HepG2 (cell line): ENCODE measurements at regions not wholly inside any gene's neighbourhood (a gene's known extent, or its start where the extent isn't known, plus 50 kb on each side); places are given as distances from the start of the nearest gene placed in this dataset.

Source experiments
- ATAC-seq: fragments of 200-7000 bp; cut with Tn5 transposase; 3 replicates; pipeline ENCODE4 v1.9.1; 2020; ENCODE audit warnings: mild to moderate bottlenecking, moderate library complexity
- BruUV-seq: library from RNA; stranded (reverse); fragments of 400-500 nt; replicated peaks from 2 replicates; lab custom pipeline; 2021; lab: Mats Ljungman, UMichigan
- CTCF ChIA-PET: fragments of 300-600 bp; formaldehyde crosslinking; extraction: SDS; loops from one replicate; lab custom pipeline; 2021; ENCODE audit warnings: low total read pairs, inconsistent platforms, low intra/inter-chr PET ratio; lab: Yijun Ruan, JAX
- POLR2A ChIA-PET: fragments of 350-600 bp; sonication (Branson Sonifier 250); formaldehyde crosslinking; loops from one replicate; lab custom pipeline; 2020; ENCODE audit warnings: antibody characterized with exemption, inconsistent platforms; lab: Yijun Ruan, JAX
- DNase-seq: peaks from one replicate; pipeline ENCODE4 v3.0.0-alpha.2; 2015; ENCODE audit warnings: low spot score
- FAIRE-seq: peaks from 3 replicates; lab custom pipeline; 2011; peaks lifted over from hg19 to GRCh38; lab: Jason Lieb, UNC
- H2AFZ ChIP-seq: one replicate; pipeline ENCODE4 v1.6.1; 2011; ENCODE audit warnings: low read length, inconsistent platforms
- H3K27ac ChIP-seq: fragments of 300-600 bp; 3 replicates; pipeline ENCODE4 v1.8.0; 2011; ENCODE audit warnings: mixed run types, mild to moderate bottlenecking, mixed read lengths, low read length, inconsistent platforms; ENCODE audit not compliant: insufficient read depth; ENCODE audit errors: extremely low read length
- H3K27me3 ChIP-seq, 2 experiments: fragments of 200-600 bp in 1 of 2; 2 replicates in 1 of 2; 3 replicates in 1 of 2; pipeline versions ENCODE4 v1.6.0 to v1.8.0; 2011; ENCODE audit warnings: low read length in 2 of 2, mild to moderate bottlenecking in 2 of 2, moderate library complexity in 2 of 2, inconsistent platforms in 1 of 2; ENCODE audit not compliant: insufficient read depth in 2 of 2, control insufficient read depth in 1 of 2
- H3K36me3 ChIP-seq, 2 experiments: fragments of 200-600 bp in 1 of 2; replicated peaks in 1 of 2; 2 replicates in 1 of 2; 3 replicates in 1 of 2; pipeline versions ENCODE4 v1.5.1 to v1.8.0; 2011; ENCODE audit warnings: low read length in 2 of 2, inconsistent platforms in 1 of 2; ENCODE audit not compliant: insufficient read depth in 2 of 2, control insufficient read depth in 1 of 2
- H3K4me1 ChIP-seq: 2 replicates; pipeline ENCODE4 v1.5.1; 2012; ENCODE audit warnings: low read length, inconsistent platforms; ENCODE audit not compliant: insufficient read depth
- H3K4me2 ChIP-seq: 2 replicates; pipeline ENCODE4 v1.6.0; 2011; ENCODE audit warnings: low read depth, low read length, inconsistent platforms
- H3K4me3 ChIP-seq, 3 experiments: fragments of 200-600 bp in 1 of 3; sonication (generic), shearing (Covaris generic) in 1 of 3; replicated peaks in 1 of 3; 2 replicates each; pipeline ENCODE4 v1.5.1; 2011 to 2016; ENCODE audit warnings: low read length in 3 of 3, inconsistent platforms in 2 of 3, low read depth in 2 of 3, mild to moderate bottlenecking in 2 of 3, control low read depth in 1 of 3, mixed read lengths in 1 of 3; ENCODE audit not compliant: insufficient read depth in 1 of 3
- H3K79me2 ChIP-seq: one replicate; pipeline ENCODE4 v1.6.1; 2011; ENCODE audit warnings: low read length, inconsistent platforms; ENCODE audit not compliant: insufficient read depth
- H3K9ac ChIP-seq: 2 replicates; pipeline ENCODE4 v1.6.0; 2011; ENCODE audit warnings: mild to moderate bottlenecking, low read depth, low read length, inconsistent platforms; ENCODE audit not compliant: insufficient read depth
- H3K9me3 ChIP-seq: 2 replicates; pipeline ENCODE4 v1.5.1; 2012; ENCODE audit warnings: mild to moderate bottlenecking, low read length
- H4K20me1 ChIP-seq: 2 replicates; pipeline ENCODE4 v1.6.0; 2011; ENCODE audit warnings: inconsistent platforms, mild to moderate bottlenecking, low read length, moderate library complexity; ENCODE audit not compliant: insufficient read depth
- HBP1 ChIP-seq: IDR thresholded peaks from 2 replicates; pipeline ENCODE4 v1.6.1; 2016; ENCODE audit warnings: low read depth, control low read depth
- IRF9 ChIP-seq: sonication (generic); formaldehyde crosslinking; IDR thresholded peaks from 2 replicates; pipeline ENCODE4 v1.8.0; 2022; ENCODE audit warnings: missing genetic modification reagents, mild to moderate bottlenecking, borderline replicate concordance
- LCORL ChIP-seq, 2 experiments: fragments of 450-650 bp in 1 of 2; sonication (generic) in 1 of 2; formaldehyde crosslinking in 1 of 2; IDR thresholded peaks; 2 replicates each; pipeline versions ENCODE4 v1.5.0 to v1.6.1; 2017 to 2020; ENCODE audit warnings: antibody characterized with exemption in 1 of 2, missing genetic modification reagents in 1 of 2
- WGBS: methylation state at CpG from one replicate; pipeline ENCODE4 v1.1.6; 2017; ENCODE audit warnings: low lambda C conversion rate; 5-methylcytosine and 5-hydroxymethylcytosine counted together
- in situ Hi-C: cut with HindIII; loops from 2 replicates; pipeline ENCODE4 v1.10.0; 2017; ENCODE audit warnings: low pct_unique_long_range_greater_than_20kb; ENCODE audit not compliant: extremely low pct_ligation_motif_present
- intact Hi-C: fragments of 100-400 bp; cut with micrococcal nuclease; formaldehyde crosslinking; loops from one replicate; pipeline ENCODE4 v1.10.0; 2022; ENCODE audit not compliant: unreplicated experiment
- TF ChIP-seq, protein P1 (sequence below): sonication (generic); formaldehyde crosslinking; IDR thresholded peaks from 2 replicates; pipeline ENCODE4 v1.4.0; 2020; ENCODE audit warnings: missing genetic modification reagents

GRCh38 chr3:105938101-105938500, 69.3 kb upstream of the CBLB start:
- Histone ChIP-seq H3K79me2 (no peaks in the 10 kb centered on the region), H3K27ac (no peak overlapping the region), H2AFZ (no peak overlapping the region), H3K4me1 (no peaks in the 10 kb centered on the region), H3K4me2 (peak overlapping the region; percentile 19; the same call in 1 of the 2 replicates), H3K9me3 (no peaks in the 10 kb centered on the region), H4K20me1 (no peaks in the 10 kb centered on the region), H3K27me3 (no peaks in the 10 kb centered on the region; a peak in 1 of 5 replicates)
- FAIRE-seq = no peak
- CTCF ChIA-PET = no interaction called here
- in situ Hi-C loops = no loop called here
- POLR2A ChIA-PET = no interaction called here
- TF ChIP-seq HBP1 (CRISPR knock-in tag) (no peak), IRF9 (CRISPR knock-in tag) (no peak), LCORL (IDR thresholded peaks at IDR 0.05) (no peak), LCORL (CRISPR knock-in tag; IDR thresholded peaks at IDR 0.05) (no peak)
- TF ChIP-seq, protein P1, sequence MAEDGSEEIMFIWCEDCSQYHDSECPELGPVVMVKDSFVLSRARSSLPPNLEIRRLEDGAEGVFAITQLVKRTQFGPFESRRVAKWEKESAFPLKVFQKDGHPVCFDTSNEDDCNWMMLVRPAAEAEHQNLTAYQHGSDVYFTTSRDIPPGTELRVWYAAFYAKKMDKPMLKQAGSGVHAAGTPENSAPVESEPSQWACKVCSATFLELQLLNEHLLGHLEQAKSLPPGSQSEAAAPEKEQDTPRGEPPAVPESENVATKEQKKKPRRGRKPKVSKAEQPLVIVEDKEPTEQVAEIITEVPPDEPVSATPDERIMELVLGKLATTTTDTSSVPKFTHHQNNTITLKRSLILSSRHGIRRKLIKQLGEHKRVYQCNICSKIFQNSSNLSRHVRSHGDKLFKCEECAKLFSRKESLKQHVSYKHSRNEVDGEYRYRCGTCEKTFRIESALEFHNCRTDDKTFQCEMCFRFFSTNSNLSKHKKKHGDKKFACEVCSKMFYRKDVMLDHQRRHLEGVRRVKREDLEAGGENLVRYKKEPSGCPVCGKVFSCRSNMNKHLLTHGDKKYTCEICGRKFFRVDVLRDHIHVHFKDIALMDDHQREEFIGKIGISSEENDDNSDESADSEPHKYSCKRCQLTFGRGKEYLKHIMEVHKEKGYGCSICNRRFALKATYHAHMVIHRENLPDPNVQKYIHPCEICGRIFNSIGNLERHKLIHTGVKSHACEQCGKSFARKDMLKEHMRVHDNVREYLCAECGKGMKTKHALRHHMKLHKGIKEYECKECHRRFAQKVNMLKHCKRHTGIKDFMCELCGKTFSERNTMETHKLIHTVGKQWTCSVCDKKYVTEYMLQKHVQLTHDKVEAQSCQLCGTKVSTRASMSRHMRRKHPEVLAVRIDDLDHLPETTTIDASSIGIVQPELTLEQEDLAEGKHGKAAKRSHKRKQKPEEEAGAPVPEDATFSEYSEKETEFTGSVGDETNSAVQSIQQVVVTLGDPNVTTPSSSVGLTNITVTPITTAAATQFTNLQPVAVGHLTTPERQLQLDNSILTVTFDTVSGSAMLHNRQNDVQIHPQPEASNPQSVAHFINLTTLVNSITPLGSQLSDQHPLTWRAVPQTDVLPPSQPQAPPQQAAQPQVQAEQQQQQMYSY (CRISPR knock-in tag) = peak; percentile 90
- TF ChIP-seq, all 625 proteins: peak for 1
- Histone ChIP-seq H3K36me3 (no peaks in the 10 kb centered on the region), H3K4me3 (no peak overlapping the region; a peak in 1 of 6 replicates), H3K9ac (no peak overlapping the region)
- ATAC-seq (peak; percentile 43; the same call in 1 of the 3 replicates), DNase-seq (no peak)
- intact Hi-C loops = no loop called here
- BruUV-seq = no TSS peak
- 3% methylated on average over 3 of the region's 3 CpGs for WGBS
